ENCODE measurements at regions not wholly inside any gene's neighbourhood (a gene's known extent, or its start where the extent isn't known, plus 50 kb on each side); places are given as distances from the start of the nearest gene placed in this dataset.
"Not testable (repeated sequence)": the region's sequence is repeated elsewhere in the genome, so short reads cannot be mapped to it uniquely, and the experiment has no call there.

- Histone ChIP-seq H3K4me1 (ENCODE audit: control insufficient read depth, insufficient read depth, low read length) (no peaks in the 10 kb centered on the region), H3K9me3 (ENCODE audit: control insufficient read depth, low read depth, low read length) (peaks cover 8% of the 10 kb centered on the region), H3K27ac (ENCODE audit: low read length) (no peak overlapping the region), H3K36me3 (ENCODE audit: control insufficient read depth, insufficient read depth, low read length) (no peaks in the 10 kb centered on the region), H3K27me3 (ENCODE audit: control insufficient read depth, insufficient read depth, low read length) (no peaks in the 10 kb centered on the region), H3K4me3 (ENCODE audit: low read length) (no peak overlapping the region)
- no peak for DNase-seq
- WGBS (ENCODE audit: insufficient coverage, low lambda C conversion rate): 80% methylated on average over 1 of the region's 2 CpGs
Observed at GRCh38 chr7:81075150-81075549, 156.3 kb upstream of the SEMA3C start.

- Histone ChIP-seq H3K4me1 (ENCODE audit: control insufficient read depth, insufficient read depth, low read length) (no peaks in the 10 kb centered on the region), H3K27ac (ENCODE audit: low read length) (no peak overlapping the region), H3K9me3 (ENCODE audit: control insufficient read depth, low read depth, low read length) (peaks cover 8% of the 10 kb centered on the region), H3K27me3 (ENCODE audit: control insufficient read depth, insufficient read depth, low read length) (no peaks in the 10 kb centered on the region), H3K36me3 (ENCODE audit: control insufficient read depth, insufficient read depth, low read length) (no peaks in the 10 kb centered on the region), H3K4me3 (ENCODE audit: low read length) (no peak overlapping the region)
- no peak for DNase-seq
- no CpG with 5 or more reads among the region's 3 CpGs for WGBS (ENCODE audit: insufficient coverage, low lambda C conversion rate)
Observed at GRCh38 chr7:81074406-81074805, 155.6 kb upstream of the SEMA3C start.

GRCh38 chr7:81073931-81074251 lies 155.0 kb upstream of the SEMA3C start:
- Histone ChIP-seq H3K4me1 (ENCODE audit: control insufficient read depth, insufficient read depth, low read length) (no peaks in the 10 kb centered on the region), H3K9me3 (ENCODE audit: control insufficient read depth, low read depth, low read length) (peaks cover 8% of the 10 kb centered on the region), H3K36me3 (ENCODE audit: control insufficient read depth, insufficient read depth, low read length) (no peaks in the 10 kb centered on the region), H3K27ac (ENCODE audit: low read length) (no peak overlapping the region), H3K4me3 (ENCODE audit: low read length) (no peak overlapping the region), H3K27me3 (ENCODE audit: control insufficient read depth, insufficient read depth, low read length) (no peaks in the 10 kb centered on the region)
- no peak for DNase-seq
- 80% methylated on average over 1 of the region's 1 CpG for WGBS (ENCODE audit: insufficient coverage, low lambda C conversion rate)

GRCh38 chr7:81070956-81071355 lies 152.1 kb upstream of the SEMA3C start:
- Histone ChIP-seq H3K27me3 (ENCODE audit: control insufficient read depth, insufficient read depth, low read length) (no peaks in the 10 kb centered on the region), H3K4me3 (ENCODE audit: low read length) (no peak overlapping the region), H3K27ac (ENCODE audit: low read length) (no peak overlapping the region), H3K4me1 (ENCODE audit: control insufficient read depth, insufficient read depth, low read length) (no peaks in the 10 kb centered on the region), H3K36me3 (ENCODE audit: control insufficient read depth, insufficient read depth, low read length) (no peaks in the 10 kb centered on the region), H3K9me3 (ENCODE audit: control insufficient read depth, low read depth, low read length) (peaks cover 8% of the 10 kb centered on the region)
- DNase-seq: no peak
- WGBS (ENCODE audit: insufficient coverage, low lambda C conversion rate): no CpG with 5 or more reads among the region's 21 CpGs

GRCh38 chr7:81066797-81067196 lies 147.9 kb upstream of the SEMA3C start:
- H3K4me3 ChIP-seq (ENCODE audit: low read length): no peak overlapping the region
- no peaks in the 10 kb centered on the region for H3K36me3 ChIP-seq (ENCODE audit: control insufficient read depth, insufficient read depth, low read length)
- peaks cover 8% of the 10 kb centered on the region for H3K9me3 ChIP-seq (ENCODE audit: control insufficient read depth, low read depth, low read length)
- H3K27me3 ChIP-seq (ENCODE audit: control insufficient read depth, insufficient read depth, low read length): no peaks in the 10 kb centered on the region
- no peak overlapping the region for H3K27ac ChIP-seq (ENCODE audit: low read length)
- DNase-seq: no peak
- no peaks in the 10 kb centered on the region for H3K4me1 ChIP-seq (ENCODE audit: control insufficient read depth, insufficient read depth, low read length)

- DNase-seq: peak; percentile 9 to 57
- no peaks in the 10 kb centered on the region for H3K4me1 ChIP-seq (ENCODE audit: control insufficient read depth, insufficient read depth, low read length)
- peak overlapping the region; percentile 30 for H3K27ac ChIP-seq (ENCODE audit: low read length)
- H3K27me3 ChIP-seq (ENCODE audit: control insufficient read depth, insufficient read depth, low read length): no peaks in the 10 kb centered on the region
- H3K4me3 ChIP-seq (ENCODE audit: low read length): no peak overlapping the region
- H3K36me3 ChIP-seq (ENCODE audit: control insufficient read depth, insufficient read depth, low read length): no peaks in the 10 kb centered on the region
- no peaks in the 10 kb centered on the region for H3K9me3 ChIP-seq (ENCODE audit: control insufficient read depth, low read depth, low read length)
- WGBS (ENCODE audit: insufficient coverage, low lambda C conversion rate): no CpG with 5 or more reads among the region's 1 CpG
Observed at GRCh38 chr7:81064426-81064825, 145.6 kb upstream of the SEMA3C start.

- no peaks in the 10 kb centered on the region for H3K9me3 ChIP-seq (ENCODE audit: control insufficient read depth, low read depth, low read length)
- H3K4me3 ChIP-seq (ENCODE audit: low read length): no peak overlapping the region
- no peaks in the 10 kb centered on the region for H3K36me3 ChIP-seq (ENCODE audit: control insufficient read depth, insufficient read depth, low read length)
- H3K27ac ChIP-seq (ENCODE audit: low read length): no peak overlapping the region
- no peak for DNase-seq
- H3K27me3 ChIP-seq (ENCODE audit: control insufficient read depth, insufficient read depth, low read length): no peaks in the 10 kb centered on the region
- WGBS (ENCODE audit: insufficient coverage, low lambda C conversion rate): 88% methylated on average over 1 of the region's 2 CpGs
- no peaks in the 10 kb centered on the region for H3K4me1 ChIP-seq (ENCODE audit: control insufficient read depth, insufficient read depth, low read length)
Observed at GRCh38 chr7:81062755-81063154, 143.9 kb upstream of the SEMA3C start.

- not testable (repeated sequence) for H3K36me3 ChIP-seq (ENCODE audit: control insufficient read depth, insufficient read depth, low read length); DNase-seq; H3K4me3 ChIP-seq (ENCODE audit: low read length); H3K4me1 ChIP-seq (ENCODE audit: control insufficient read depth, insufficient read depth, low read length); H3K27me3 ChIP-seq (ENCODE audit: control insufficient read depth, insufficient read depth, low read length); H3K9me3 ChIP-seq (ENCODE audit: control insufficient read depth, low read depth, low read length); H3K27ac ChIP-seq (ENCODE audit: low read length)
- no CpG with 5 or more reads among the region's 19 CpGs for WGBS (ENCODE audit: insufficient coverage, low lambda C conversion rate)
Observed at GRCh38 chr7:81057469-81057868, 138.6 kb upstream of the SEMA3C start.

- no peak overlapping the region for H3K27ac ChIP-seq (ENCODE audit: low read length)
- no peak for DNase-seq
- no peak overlapping the region for H3K4me3 ChIP-seq (ENCODE audit: low read length)
- no peaks in the 10 kb centered on the region for H3K36me3 ChIP-seq (ENCODE audit: control insufficient read depth, insufficient read depth, low read length)
- H3K4me1 ChIP-seq (ENCODE audit: control insufficient read depth, insufficient read depth, low read length): no peaks in the 10 kb centered on the region
- 71% methylated on average over 1 of the region's 2 CpGs for WGBS (ENCODE audit: insufficient coverage, low lambda C conversion rate)
- peaks cover 5% of the 10 kb centered on the region for H3K9me3 ChIP-seq (ENCODE audit: control insufficient read depth, low read depth, low read length)
- H3K27me3 ChIP-seq (ENCODE audit: control insufficient read depth, insufficient read depth, low read length): no peaks in the 10 kb centered on the region
Observed at GRCh38 chr7:81053623-81054022, 134.8 kb upstream of the SEMA3C start.

- Histone ChIP-seq H3K9me3 (ENCODE audit: control insufficient read depth, low read depth, low read length) (peaks cover 8% of the 10 kb centered on the region), H3K27me3 (ENCODE audit: control insufficient read depth, insufficient read depth, low read length) (no peaks in the 10 kb centered on the region), H3K4me1 (ENCODE audit: control insufficient read depth, insufficient read depth, low read length) (no peaks in the 10 kb centered on the region), H3K27ac (ENCODE audit: low read length) (no peak overlapping the region), H3K4me3 (ENCODE audit: low read length) (no peak overlapping the region), H3K36me3 (ENCODE audit: control insufficient read depth, insufficient read depth, low read length) (no peaks in the 10 kb centered on the region)
- DNase-seq: no peak
- WGBS (ENCODE audit: insufficient coverage, low lambda C conversion rate): 73% methylated on average over 2 of the region's 3 CpGs
Observed at GRCh38 chr7:81051811-81052413, 133.1 kb upstream of the SEMA3C start.

GRCh38 chr7:81045491-81046030 lies 126.7 kb upstream of the SEMA3C start:
- no peaks in the 10 kb centered on the region for H3K36me3 ChIP-seq (ENCODE audit: control insufficient read depth, insufficient read depth, low read length)

More at GRCh38 chr7:81045491-81046030, 126.7 kb upstream of the SEMA3C start:
- DNase-seq: peak; percentile 31 to 69
- Histone ChIP-seq H3K4me3 (ENCODE audit: low read length) (no peak overlapping the region), H3K4me1 (ENCODE audit: control insufficient read depth, insufficient read depth, low read length) (peaks cover 9% of the 10 kb centered on the region), H3K27me3 (ENCODE audit: control insufficient read depth, insufficient read depth, low read length) (no peaks in the 10 kb centered on the region), H3K9me3 (ENCODE audit: control insufficient read depth, low read depth, low read length) (peaks cover 16% of the 10 kb centered on the region), H3K27ac (ENCODE audit: low read length) (peak overlapping the region; percentile 17)
